Common myeloid progenitor, CD34-positive (primary cell): ENCODE measurements at regions not wholly inside any gene's neighbourhood (a gene's known extent, or its start where the extent isn't known, plus 50 kb on each side); places are given as distances from the start of the nearest gene placed in this dataset.

Experiments
- CTCF ChIA-PET: fragments of 350-600 bp; sonication (Branson Sonifier 250); formaldehyde crosslinking; loops from one replicate; lab custom pipeline; 2021; ENCODE audit warnings: antibody characterized with exemption; lab: Charles Lee
- POLR2A ChIA-PET: fragments of 350-600 bp; sonication (Branson Sonifier 250); formaldehyde crosslinking; loops from one replicate; lab custom pipeline; 2021; ENCODE audit warnings: antibody characterized with exemption; lab: Charles Lee
- DNase-seq, 3 donors: peaks; one replicate each; pipeline versions ENCODE4 v3.0.0 to v3.0.0-alpha.2; 2013
- H3K27ac ChIP-seq, 2 experiments: 1 replicate in 1 of 2; 2 replicates in 1 of 2; pipeline ENCODE4 v1.7.0; 2013; ENCODE audit warnings: inconsistent platforms in 2 of 2, low read length in 2 of 2, mild to moderate bottlenecking in 2 of 2, low read depth in 1 of 2, moderate library complexity in 1 of 2; ENCODE audit not compliant: severe bottlenecking in 2 of 2, insufficient read depth in 1 of 2, poor library complexity in 1 of 2
- H3K27me3 ChIP-seq, 5 experiments: replicated peaks in 2 of 5; 1 replicate in 3 of 5; 2 replicates in 2 of 5; pipeline versions ENCODE4 v1.6.1 to v1.7.0; 2013; ENCODE audit warnings: low read length in 4 of 5, mild to moderate bottlenecking in 2 of 5, moderate library complexity in 2 of 5, inconsistent platforms in 1 of 5; ENCODE audit not compliant: insufficient read depth in 5 of 5, control insufficient read depth in 4 of 5
- H3K36me3 ChIP-seq, 4 experiments: 1 replicate in 2 of 4; 2 replicates in 2 of 4; pipeline versions ENCODE4 v1.6.1 to v1.7.0; 2013; ENCODE audit warnings: low read length in 3 of 4, control low read depth in 1 of 4, mild to moderate bottlenecking in 1 of 4; ENCODE audit not compliant: control insufficient read depth in 4 of 4, insufficient read depth in 4 of 4
- H3K4me1 ChIP-seq, 4 experiments: 1 replicate in 3 of 4; 2 replicates in 1 of 4; pipeline versions ENCODE4 v1.6.1 to v1.7.1; 2013; ENCODE audit warnings: low read length in 3 of 4, mild to moderate bottlenecking in 3 of 4, control low read depth in 1 of 4, inconsistent platforms in 1 of 4, moderate library complexity in 1 of 4; ENCODE audit not compliant: control insufficient read depth in 4 of 4, insufficient read depth in 4 of 4; ENCODE audit errors: control extremely low read depth in 1 of 4
- H3K4me3 ChIP-seq, 7 experiments: 1 replicate in 4 of 7; 2 replicates in 3 of 7; pipeline versions ENCODE4 v1.5.1 to v1.7.0; 2013; ENCODE audit warnings: mild to moderate bottlenecking in 7 of 7, low read length in 6 of 7, moderate library complexity in 6 of 7, inconsistent platforms in 2 of 7, low read depth in 2 of 7, control low read depth in 1 of 7; ENCODE audit not compliant: insufficient read depth in 4 of 7, control insufficient read depth in 1 of 7; ENCODE audit errors: extremely low read depth in 1 of 7
- H3K9me3 ChIP-seq, 5 experiments: 1 replicate in 4 of 5; 2 replicates in 1 of 5; pipeline versions ENCODE4 v1.6.1 to v1.7.1; 2013; ENCODE audit warnings: low read length in 4 of 5, mild to moderate bottlenecking in 2 of 5, inconsistent platforms in 1 of 5, low read depth in 1 of 5, moderate library complexity in 1 of 5; ENCODE audit not compliant: control insufficient read depth in 4 of 5, insufficient read depth in 2 of 5; ENCODE audit errors: control extremely low read depth in 1 of 5
- WGBS: methylation state at CpG from one replicate; pipeline ENCODE4 v1.1.5; 2013; ENCODE audit not compliant: insufficient coverage; 5-methylcytosine and 5-hydroxymethylcytosine counted together

GRCh38 chr11:79822766-79823165 is 381.9 kb upstream of the TENM4 start:
- Histone ChIP-seq H3K36me3 (no peaks in the 10 kb centered on the region), H3K4me3 (no peak overlapping the region), H3K9me3 (no peaks in the 10 kb centered on the region), H3K27ac (no peak overlapping the region), H3K4me1 (no peaks in the 10 kb centered on the region), H3K27me3 (no peaks in the 10 kb centered on the region)
- ChIA-PET POLR2A (no interaction called here), CTCF (no interaction called here)
- no CpG with 5 or more reads among the region's 3 CpGs for WGBS
- no peak for DNase-seq

DNA sequence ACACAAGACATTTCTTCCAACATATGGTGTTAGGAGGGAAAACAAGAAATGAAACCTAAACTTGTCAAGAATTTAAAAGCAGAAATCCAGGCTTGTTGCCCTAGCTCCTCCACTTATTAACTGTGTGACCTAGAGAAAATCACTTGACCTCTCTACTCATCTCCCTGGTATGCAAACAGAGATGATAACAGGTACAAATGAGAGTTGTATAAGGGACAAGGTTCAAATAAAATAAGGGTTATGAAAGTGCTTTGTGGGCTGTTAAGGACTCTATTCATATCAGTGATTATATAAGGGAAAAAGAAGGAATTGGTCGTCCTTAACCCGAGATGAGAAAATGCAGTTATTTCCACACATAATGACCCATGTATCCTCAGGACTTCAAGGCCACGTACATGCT is 372.7 kb upstream of the TENM4 start:
- POLR2A ChIA-PET, result no interaction called here
- CTCF ChIA-PET, result no interaction called here
- WGBS, result 100% methylated on average over 1 of the region's 3 CpGs

DNA sequence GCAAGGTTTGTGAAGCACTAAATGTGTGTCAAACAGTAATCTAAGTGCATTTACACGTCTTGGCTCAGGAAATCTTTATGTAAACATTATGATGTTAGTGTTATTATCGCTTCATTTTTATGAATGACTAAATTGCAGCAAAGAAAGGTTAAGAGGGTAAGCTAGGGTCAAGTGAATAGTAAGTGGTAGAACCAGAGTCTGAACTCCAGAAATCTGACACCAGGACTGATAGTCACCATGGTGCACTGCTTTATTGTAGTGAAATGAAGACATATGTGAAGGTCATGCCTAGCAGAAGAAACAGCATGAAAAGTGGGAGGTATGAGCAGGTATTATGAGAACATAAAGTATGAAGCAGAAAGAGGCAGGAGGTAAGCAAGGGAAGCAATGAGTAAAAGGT is 368.7 kb upstream of the TENM4 start:
- WGBS, result 75% methylated on average over 2 of the region's 2 CpGs
- ChIA-PET POLR2A (no interaction called here), CTCF (no interaction called here)
- no peaks in the 10 kb centered on the region for H3K9me3 ChIP-seq
- no peaks in the 10 kb centered on the region for H3K36me3 ChIP-seq
- no peak for DNase-seq
- no peak overlapping the region for H3K27ac ChIP-seq
- no peaks in the 10 kb centered on the region for H3K4me1 ChIP-seq
- H3K4me3 ChIP-seq, result no peak overlapping the region
- no peaks in the 10 kb centered on the region for H3K27me3 ChIP-seq

More for the DNA sequence above, 372.7 kb upstream of the TENM4 start:
- DNase-seq, result no peak
- H3K9me3 ChIP-seq, result no peaks in the 10 kb centered on the region
- no peaks in the 10 kb centered on the region for H3K27me3 ChIP-seq
- no peaks in the 10 kb centered on the region for H3K4me1 ChIP-seq
- no peak overlapping the region for H3K4me3 ChIP-seq
- H3K36me3 ChIP-seq, result no peaks in the 10 kb centered on the region
- no peak overlapping the region for H3K27ac ChIP-seq

- ChIA-PET POLR2A (no interaction called here), CTCF (no interaction called here)
- H3K36me3 ChIP-seq, result no peaks in the 10 kb centered on the region
- H3K4me3 ChIP-seq, result no peak overlapping the region
- peaks cover 0 to 2% (median 0%) of the 10 kb centered on the region in 5 experiments for H3K9me3 ChIP-seq
- no peaks in the 10 kb centered on the region for H3K27me3 ChIP-seq
- H3K27ac ChIP-seq, result no peak overlapping the region
- no peaks in the 10 kb centered on the region for H3K4me1 ChIP-seq
- WGBS, result 100% methylated on average over 1 of the region's 2 CpGs
- no peak for DNase-seq
Observed at GRCh38 chr11:79807506-79807905, 366.7 kb upstream of the TENM4 start.

DNA sequence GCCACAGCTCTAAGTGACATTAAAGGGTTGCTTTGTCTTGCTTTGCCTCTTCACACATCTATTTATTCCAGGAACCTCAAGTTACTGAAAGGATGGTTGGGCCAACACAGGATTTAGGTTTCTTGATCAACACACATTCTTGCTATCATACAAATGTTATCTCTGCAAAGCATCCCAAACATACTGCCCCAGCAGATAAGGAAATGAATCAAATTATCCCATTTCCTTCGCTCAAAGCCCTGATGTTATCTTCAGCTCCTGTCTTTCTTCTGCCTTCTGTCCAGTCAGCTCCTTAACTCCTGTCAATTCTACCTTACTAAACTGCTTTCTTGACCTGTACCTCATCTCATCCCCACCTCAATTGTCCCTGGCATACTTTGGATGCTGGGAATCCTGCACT is 355.9 kb upstream of the TENM4 start:
- Histone ChIP-seq H3K36me3 (no peaks in the 10 kb centered on the region), H3K9me3 (no peaks in the 10 kb centered on the region), H3K27ac (no peak overlapping the region), H3K27me3 (no peaks in the 10 kb centered on the region), H3K4me3 (no peak overlapping the region), H3K4me1 (no peaks in the 10 kb centered on the region)
- ChIA-PET CTCF (no interaction called here), POLR2A (no interaction called here)
- WGBS, result 77% methylated on average over 1 of the region's 1 CpG
- no peak for DNase-seq

- no peak overlapping the region for H3K4me3 ChIP-seq
- H3K4me1 ChIP-seq, result no peaks in the 10 kb centered on the region
- 90% methylated on average over 2 of the region's 4 CpGs for WGBS
- ChIA-PET POLR2A (no interaction called here), CTCF (no interaction called here)
- H3K9me3 ChIP-seq, result no peaks in the 10 kb centered on the region
- no peak for DNase-seq
- H3K27me3 ChIP-seq, result no peaks in the 10 kb centered on the region
- no peak overlapping the region for H3K27ac ChIP-seq
- no peaks in the 10 kb centered on the region for H3K36me3 ChIP-seq
Observed at GRCh38 chr11:79794484-79795393, 353.9 kb upstream of the TENM4 start.

DNA sequence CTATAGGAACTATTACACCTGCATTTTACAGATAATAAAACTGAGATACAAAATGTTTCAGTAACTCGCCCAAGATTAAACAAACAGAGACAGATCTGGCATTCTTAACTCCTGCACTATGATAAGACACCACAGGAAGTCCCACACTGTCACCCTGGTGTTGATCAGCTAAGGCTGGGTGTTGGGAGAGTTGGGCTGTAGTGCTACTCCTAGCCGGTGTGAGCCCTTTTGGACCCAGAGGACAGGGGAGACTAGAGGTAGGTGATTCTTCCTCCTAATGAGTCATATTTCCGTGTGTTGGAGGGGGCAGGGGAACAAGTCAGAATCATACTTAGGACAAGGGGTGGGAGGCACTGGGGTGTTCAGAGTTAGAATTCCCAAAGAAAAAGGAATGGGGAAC is 353.2 kb upstream of the TENM4 start:
- Histone ChIP-seq H3K9me3 (no peaks in the 10 kb centered on the region), H3K36me3 (no peaks in the 10 kb centered on the region), H3K4me1 (no peaks in the 10 kb centered on the region), H3K27me3 (no peaks in the 10 kb centered on the region), H3K27ac (no peak overlapping the region), H3K4me3 (no peak overlapping the region)
- no peak for DNase-seq
- ChIA-PET CTCF (no interaction called here), POLR2A (no interaction called here)
- 76% methylated on average over 2 of the region's 3 CpGs for WGBS
